ENCODE measurements at regions not wholly inside any gene's neighbourhood (a gene's known extent, or its start where the extent isn't known, plus 50 kb on each side); places are given as distances from the start of the nearest gene placed in this dataset.

GRCh38 chr4:157739242-157739641, 433.6 kb downstream of the GASK1B start:
- no peaks in the 10 kb centered on the region for H4K20me1 ChIP-seq (ENCODE audit: insufficient read depth)
- TF ChIP-seq CTCF (conservative IDR thresholded peaks at IDR 0.05; ENCODE audit: low read depth, low read length): no peak
- no peaks in the 10 kb centered on the region; the same call in 1 of the 2 replicates for H3K36me3 ChIP-seq (ENCODE audit: insufficient read depth)
- no peak overlapping the region for H3K4me3 ChIP-seq (IDR thresholded peaks at IDR 0.05; ENCODE audit: insufficient read depth, low read depth, low read length)
- H3K4me1 ChIP-seq (ENCODE audit: low read depth, poor library complexity, severe bottlenecking): peaks cover 17% of the 10 kb centered on the region
- no peaks in the 10 kb centered on the region for H3K27me3 ChIP-seq (ENCODE audit: insufficient read depth, low read depth)
- no peak overlapping the region for H3K27ac ChIP-seq
- H3K4me2 ChIP-seq: no peak overlapping the region
- H3K79me2 ChIP-seq (ENCODE audit: insufficient read depth, low read depth): no peaks in the 10 kb centered on the region
- no peak overlapping the region for H3K9ac ChIP-seq
- H2AFZ ChIP-seq (ENCODE audit: low read depth): no peak overlapping the region

- no peak overlapping the region for H3K9ac ChIP-seq
- no peak for TF ChIP-seq CTCF (conservative IDR thresholded peaks at IDR 0.05; ENCODE audit: low read depth, low read length)
- no peak overlapping the region for H3K27ac ChIP-seq
- H2AFZ ChIP-seq (ENCODE audit: low read depth): no peak overlapping the region
- H3K27me3 ChIP-seq (ENCODE audit: insufficient read depth, low read depth): no peaks in the 10 kb centered on the region
- no peak overlapping the region for H3K4me2 ChIP-seq
- no peaks in the 10 kb centered on the region for H3K4me1 ChIP-seq (ENCODE audit: low read depth, poor library complexity, severe bottlenecking)
- no peaks in the 10 kb centered on the region for H3K79me2 ChIP-seq (ENCODE audit: insufficient read depth, low read depth)
- H4K20me1 ChIP-seq (ENCODE audit: insufficient read depth): no peaks in the 10 kb centered on the region
- no peak overlapping the region for H3K4me3 ChIP-seq (IDR thresholded peaks at IDR 0.05; ENCODE audit: insufficient read depth, low read depth, low read length)
- no peaks in the 10 kb centered on the region for H3K36me3 ChIP-seq (ENCODE audit: insufficient read depth)
Observed at GRCh38 chr4:157728215-157728614, 444.6 kb downstream of the GASK1B start.

- no peaks in the 10 kb centered on the region for H3K4me1 ChIP-seq (ENCODE audit: low read depth, poor library complexity, severe bottlenecking)
Observed at GRCh38 chr4:157727163-157727562, 445.7 kb downstream of the GASK1B start.

GRCh38 chr4:157722146-157722545, 450.7 kb downstream of the GASK1B start:
- no peak for TF ChIP-seq CTCF (conservative IDR thresholded peaks at IDR 0.05; ENCODE audit: low read depth, low read length)
- Histone ChIP-seq H3K27ac (no peak overlapping the region), H3K4me2 (no peak overlapping the region)

More at GRCh38 chr4:157727163-157727562, 445.7 kb downstream of the GASK1B start:
- no peak overlapping the region for H2AFZ ChIP-seq (ENCODE audit: low read depth)
- H3K9ac ChIP-seq: no peak overlapping the region
- H3K4me2 ChIP-seq: no peak overlapping the region
- H3K27ac ChIP-seq: no peak overlapping the region
- H3K27me3 ChIP-seq (ENCODE audit: insufficient read depth, low read depth): no peaks in the 10 kb centered on the region
- H3K36me3 ChIP-seq (ENCODE audit: insufficient read depth): no peaks in the 10 kb centered on the region
- no peaks in the 10 kb centered on the region for H3K79me2 ChIP-seq (ENCODE audit: insufficient read depth, low read depth)
- TF ChIP-seq CTCF (conservative IDR thresholded peaks at IDR 0.05; ENCODE audit: low read depth, low read length): no peak
- no peaks in the 10 kb centered on the region for H4K20me1 ChIP-seq (ENCODE audit: insufficient read depth)
- no peak overlapping the region for H3K4me3 ChIP-seq (IDR thresholded peaks at IDR 0.05; ENCODE audit: insufficient read depth, low read depth, low read length)

More at GRCh38 chr4:157722146-157722545, 450.7 kb downstream of the GASK1B start:
- H2AFZ ChIP-seq (ENCODE audit: low read depth): no peak overlapping the region
- no peaks in the 10 kb centered on the region for H4K20me1 ChIP-seq (ENCODE audit: insufficient read depth)
- H3K36me3 ChIP-seq (ENCODE audit: insufficient read depth): no peaks in the 10 kb centered on the region
- H3K79me2 ChIP-seq (ENCODE audit: insufficient read depth, low read depth): no peaks in the 10 kb centered on the region
- no peaks in the 10 kb centered on the region for H3K27me3 ChIP-seq (ENCODE audit: insufficient read depth, low read depth)
- H3K9ac ChIP-seq: no peak overlapping the region
- no peaks in the 10 kb centered on the region for H3K4me1 ChIP-seq (ENCODE audit: low read depth, poor library complexity, severe bottlenecking)
- H3K4me3 ChIP-seq (IDR thresholded peaks at IDR 0.05; ENCODE audit: insufficient read depth, low read depth, low read length): no peak overlapping the region
